GM12878 (cell line): ENCODE measurements at regions not wholly inside any gene's neighbourhood (a gene's known extent, or its start where the extent isn't known, plus 50 kb on each side); places are given as distances from the start of the nearest gene placed in this dataset.

Experiments used
- ATAC-seq: fragments of 200-7000 bp; cut with Tn5 transposase; 3 replicates; pipeline ENCODE4 v1.9.1; 2020; ENCODE audit warnings: mild to moderate bottlenecking, moderate library complexity
- BruUV-seq: library from RNA; stranded (reverse); fragments of 400-500 nt; replicated peaks from 2 replicates; lab custom pipeline; 2021; lab: Mats Ljungman, UMichigan
- CTCF ChIA-PET: fragments of 300-600 bp; sonication (Branson Sonifier 250); formaldehyde crosslinking; extraction: SDS; loops from one replicate; lab custom pipeline; 2021; ENCODE audit warnings: inconsistent platforms; lab: Yijun Ruan, JAX
- POLR2A ChIA-PET: fragments of 350-600 bp; formaldehyde crosslinking; extraction: SDS; loops from one replicate; lab custom pipeline; 2021; ENCODE audit warnings: inconsistent platforms; lab: Charles Lee
- RAD21 ChIA-PET: fragments of 300-600 bp; sonication (Branson Sonifier 250); formaldehyde crosslinking; loops from one replicate; lab custom pipeline; 2023; ENCODE audit warnings: antibody characterized with exemption; ENCODE audit not compliant: unreplicated experiment; lab: Charles Lee
- SMC1A ChIA-PET: fragments of 300-600 bp; sonication (Branson Sonifier 250); formaldehyde crosslinking; loops from one replicate; lab custom pipeline; 2023; ENCODE audit not compliant: unreplicated experiment, uncharacterized antibody; lab: Charles Lee
- DNase-seq: peaks from one replicate; pipeline ENCODE4 v3.0.0-alpha.2; 2011; ENCODE audit warnings: low read depth, low spot score
- FAIRE-seq: peaks from 3 replicates; lab custom pipeline; 2011; peaks lifted over from hg19 to GRCh38; lab: Jason Lieb, UNC
- H2AFZ ChIP-seq: 2 replicates; pipeline ENCODE4 v1.6.0; 2011; ENCODE audit warnings: low read depth, low read length, control low read depth; ENCODE audit not compliant: control insufficient read depth
- H3K27ac ChIP-seq: 2 replicates; pipeline ENCODE4 v1.5.1; 2011; ENCODE audit warnings: control low read depth; ENCODE audit not compliant: control insufficient read depth, insufficient read depth
- H3K27me3 ChIP-seq, 2 experiments: replicated peaks in 1 of 2; 2 replicates each; pipeline versions ENCODE4 v1.6.0 to v1.6.1; 2011; ENCODE audit warnings: low read length in 1 of 2; ENCODE audit not compliant: control insufficient read depth in 2 of 2, insufficient read depth in 2 of 2
- H3K36me3 ChIP-seq, 2 experiments: 2 replicates each; pipeline ENCODE4 v1.5.1; 2011; ENCODE audit warnings: low read length in 1 of 2; ENCODE audit not compliant: control insufficient read depth in 2 of 2, insufficient read depth in 2 of 2
- H3K4me1 ChIP-seq: 2 replicates; pipeline ENCODE4 v1.6.1; 2011; ENCODE audit warnings: mild to moderate bottlenecking, low read length, moderate library complexity, mixed read lengths; ENCODE audit not compliant: control insufficient read depth, insufficient read depth
- H3K4me2 ChIP-seq: 2 replicates; pipeline ENCODE4 v1.6.0; 2011; ENCODE audit warnings: control low read depth; ENCODE audit not compliant: control insufficient read depth, insufficient read depth
- H3K4me3 ChIP-seq: fragments of 200-600 bp; sonication (generic); 2 replicates; pipeline ENCODE4 v1.5.1; 2016
- H3K79me2 ChIP-seq: 2 replicates; pipeline ENCODE4 v1.6.0; 2011; ENCODE audit warnings: low read length; ENCODE audit not compliant: control insufficient read depth, insufficient read depth
- H3K9ac ChIP-seq: 2 replicates; pipeline ENCODE4 v1.8.0; 2011; ENCODE audit warnings: low read length, control low read depth, mixed read lengths; ENCODE audit not compliant: control insufficient read depth, insufficient read depth
- H3K9me3 ChIP-seq: replicated peaks from 3 replicates; pipeline ENCODE4 v1.5.1; 2011; ENCODE audit warnings: mild to moderate bottlenecking, low read length; ENCODE audit not compliant: control insufficient read depth, insufficient read depth
- H4K20me1 ChIP-seq: 2 replicates; pipeline ENCODE4 v1.6.0; 2011; ENCODE audit not compliant: control insufficient read depth, insufficient read depth
- BMI1 ChIP-seq: fragments of 450-650 bp; IDR thresholded peaks from 2 replicates; pipeline ENCODE4 v1.6.1; 2016; ENCODE audit warnings: mild to moderate bottlenecking, moderate library complexity, borderline replicate concordance
- CHD1 ChIP-seq: IDR thresholded peaks from 2 replicates; pipeline ENCODE4 v1.6.1; 2012; ENCODE audit warnings: low read depth, low read length, improper control_type of control experiment
- MAX ChIP-seq: IDR thresholded peaks from 2 replicates; pipeline ENCODE4 v1.6.1; 2012; ENCODE audit warnings: low read depth, low read length, improper control_type of control experiment
- MEF2B ChIP-seq: fragments of 450-650 bp; IDR thresholded peaks from 2 replicates; pipeline ENCODE4 v1.6.1; 2018; ENCODE audit warnings: mild to moderate bottlenecking, moderate library complexity; ENCODE audit not compliant: partially characterized antibody, poor library complexity, severe bottlenecking
- NKRF ChIP-seq: fragments of 450-650 bp; conservative IDR thresholded peaks from 2 replicates; pipeline ENCODE4 v1.6.1; 2017; ENCODE audit warnings: mild to moderate bottlenecking, moderate library complexity
- PAX5 ChIP-seq: IDR thresholded peaks from 2 replicates; pipeline ENCODE4 v1.6.1; 2011; ENCODE audit warnings: low read depth, low read length, borderline replicate concordance
- POU2F2 ChIP-seq: IDR thresholded peaks from 3 replicates; pipeline ENCODE4 v1.6.1; 2011; ENCODE audit warnings: low read depth, mild to moderate bottlenecking, low read length, borderline replicate concordance
- RB1 ChIP-seq: fragments of 450-650 bp; formaldehyde crosslinking; IDR thresholded peaks from 2 replicates; pipeline ENCODE4 v1.6.1; 2017; ENCODE audit warnings: mild to moderate bottlenecking, borderline replicate concordance
- RBBP5 ChIP-seq: fragments of 200-600 bp; sonication (generic); conservative IDR thresholded peaks from 2 replicates; pipeline ENCODE4 v1.6.1; 2016
- RCOR1 ChIP-seq: conservative IDR thresholded peaks from 2 replicates; pipeline ENCODE4 v1.6.1; 2012; ENCODE audit warnings: low read depth, low read length, improper control_type of control experiment
- USF2 ChIP-seq: IDR thresholded peaks from 2 replicates; pipeline ENCODE4 v1.6.1; 2011; ENCODE audit warnings: low read depth, low read length, improper control_type of control experiment, borderline replicate concordance
- YY1 ChIP-seq: IDR thresholded peaks from 2 replicates; pipeline ENCODE4 v1.6.1; 2011; ENCODE audit warnings: low read depth, mild to moderate bottlenecking, low read length
- ZNF24 ChIP-seq: fragments of 450-650 bp; IDR thresholded peaks from 2 replicates; pipeline ENCODE4 v1.6.1; 2017; ENCODE audit warnings: antibody characterized with exemption, mild to moderate bottlenecking
- WGBS: methylation state at CpG from one replicate; pipeline ENCODE4 v1.1.6; 2016; ENCODE audit warnings: low lambda C conversion rate; ENCODE audit not compliant: insufficient replicate concordance, insufficient coverage; ENCODE audit errors: missing lambda C conversion rate; 5-methylcytosine and 5-hydroxymethylcytosine counted together
- in situ Hi-C: fragments of 300-500 bp; cut with MboI; formaldehyde crosslinking; loops from 9 replicates; pipeline ENCODE4 v1.14.3; 2018; ENCODE audit warnings: mixed read lengths
- intact Hi-C: fragments of 100-400 bp; cut with micrococcal nuclease; formaldehyde crosslinking; loops from one replicate; pipeline ENCODE4 v1.14.2; 2022; ENCODE audit not compliant: unreplicated experiment

- no peak overlapping the region for H2AFZ ChIP-seq
- no peaks in the 10 kb centered on the region for H3K4me1 ChIP-seq
- no peak for FAIRE-seq
- ChIA-PET CTCF (interaction anchor here (0.6 kb wide), 1 partner anchor 157 kb away, joined by 3 read pairs; no protein-coding TSS in a partner anchor), POLR2A (interaction anchor here (0.6 kb wide), 1 partner anchor 858 kb away, joined by 4 read pairs; no protein-coding TSS in a partner anchor), RAD21 (no interaction called here), SMC1A (interaction anchor here (0.8 kb wide), 1 partner anchor 553 kb away, joined by 3 read pairs; no protein-coding TSS in a partner anchor)
- no peaks in the 10 kb centered on the region for H4K20me1 ChIP-seq
- no peaks in the 10 kb centered on the region for H3K79me2 ChIP-seq
- in situ Hi-C loops (loop anchor here (25.0 kb wide), 1 partner anchor 869 kb away; no protein-coding TSS in a partner anchor), intact Hi-C loops (loop anchor here (10.0 kb wide), 2 partner anchors 247 to 727 kb away; no protein-coding TSS in a partner anchor)
- H3K4me2 ChIP-seq, result no peak overlapping the region
- H3K9me3 ChIP-seq, result no peaks in the 10 kb centered on the region; the same call in 2 of the 3 replicates
- H3K4me3 ChIP-seq, result no peak overlapping the region
- BruUV-seq, result no TSS peak
- 51% methylated on average over 4 of the region's 4 CpGs for WGBS
- no peak overlapping the region for H3K27ac ChIP-seq
- no peaks in the 10 kb centered on the region for H3K36me3 ChIP-seq
- H3K9ac ChIP-seq, result no peak overlapping the region
- no peak for ATAC-seq
- DNase-seq, result no peak
- H3K27me3 ChIP-seq, result no peaks in the 10 kb centered on the region
- TF ChIP-seq RCOR1 (no peak), YY1 (no peak), PAX5 (no peak), RB1 (no peak), CHD1 (no peak), RBBP5 (no peak), POU2F2 (no peak), MAX (no peak), BMI1 (no peak), MEF2B (no peak), USF2 (no peak), ZNF24 (no peak), NKRF (no peak)
Observed at GRCh38 chr6:21431526-21431925, 162.0 kb upstream of the SOX4 start.
